ENCODE measurements at regions not wholly inside any gene's neighbourhood (a gene's known extent, or its start where the extent isn't known, plus 50 kb on each side); places are given as distances from the start of the nearest gene placed in this dataset.

DNA sequence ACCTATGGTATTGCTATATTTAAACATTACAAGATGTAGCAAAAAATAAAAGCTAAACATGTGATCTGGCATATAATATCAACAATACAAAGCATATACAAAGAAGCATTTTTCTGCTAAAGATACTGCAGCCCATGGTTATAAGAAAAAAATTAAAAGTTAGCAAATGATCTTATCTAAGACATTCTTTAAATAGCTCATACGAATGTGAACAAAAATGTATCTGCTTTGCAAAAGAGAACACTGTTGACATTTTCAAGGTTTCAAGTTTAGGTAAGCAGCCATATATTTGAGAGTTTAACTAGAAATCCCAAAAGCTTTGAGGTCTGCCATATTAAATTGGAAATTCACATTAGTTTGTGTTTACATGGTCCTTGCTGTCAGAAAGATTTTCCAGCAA is 301.0 kb upstream of the SLC39A10 start:
- DNase-seq (ENCODE audit: low read depth) = peak; percentile 53
- TF ChIP-seq, protein P1, sequence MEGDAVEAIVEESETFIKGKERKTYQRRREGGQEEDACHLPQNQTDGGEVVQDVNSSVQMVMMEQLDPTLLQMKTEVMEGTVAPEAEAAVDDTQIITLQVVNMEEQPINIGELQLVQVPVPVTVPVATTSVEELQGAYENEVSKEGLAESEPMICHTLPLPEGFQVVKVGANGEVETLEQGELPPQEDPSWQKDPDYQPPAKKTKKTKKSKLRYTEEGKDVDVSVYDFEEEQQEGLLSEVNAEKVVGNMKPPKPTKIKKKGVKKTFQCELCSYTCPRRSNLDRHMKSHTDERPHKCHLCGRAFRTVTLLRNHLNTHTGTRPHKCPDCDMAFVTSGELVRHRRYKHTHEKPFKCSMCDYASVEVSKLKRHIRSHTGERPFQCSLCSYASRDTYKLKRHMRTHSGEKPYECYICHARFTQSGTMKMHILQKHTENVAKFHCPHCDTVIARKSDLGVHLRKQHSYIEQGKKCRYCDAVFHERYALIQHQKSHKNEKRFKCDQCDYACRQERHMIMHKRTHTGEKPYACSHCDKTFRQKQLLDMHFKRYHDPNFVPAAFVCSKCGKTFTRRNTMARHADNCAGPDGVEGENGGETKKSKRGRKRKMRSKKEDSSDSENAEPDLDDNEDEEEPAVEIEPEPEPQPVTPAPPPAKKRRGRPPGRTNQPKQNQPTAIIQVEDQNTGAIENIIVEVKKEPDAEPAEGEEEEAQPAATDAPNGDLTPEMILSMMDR (conservative IDR thresholded peaks at IDR 0.05; ENCODE audit: low read depth, low read length) = no peak
- no peak overlapping the region for H3K4me3 ChIP-seq (ENCODE audit: low read depth, low read length)

DNA sequence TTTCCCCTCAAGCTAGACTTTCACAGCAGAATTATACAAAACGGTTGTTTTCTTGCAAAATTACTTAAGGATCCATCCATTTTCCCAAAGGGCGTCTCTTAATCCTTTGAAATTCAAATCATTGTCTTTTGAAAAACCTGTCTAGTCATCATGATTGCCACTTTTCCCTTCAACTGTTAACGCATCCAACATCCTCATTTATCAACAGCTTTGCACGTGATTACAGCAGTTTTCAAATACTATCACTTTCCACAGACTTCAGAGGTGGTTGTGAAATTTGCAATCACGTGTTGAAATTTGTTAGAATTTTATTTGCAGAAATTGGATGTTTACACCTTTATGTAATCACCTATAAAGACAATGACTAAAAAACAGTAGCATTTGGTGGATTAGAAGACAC is 304.4 kb upstream of the SLC39A10 start:
- no peak for DNase-seq (ENCODE audit: low read depth)
- no peak overlapping the region for H3K4me3 ChIP-seq (ENCODE audit: low read depth, low read length)
- TF ChIP-seq, protein P1 (conservative IDR thresholded peaks at IDR 0.05; ENCODE audit: low read depth, low read length) = no peak

DNA sequence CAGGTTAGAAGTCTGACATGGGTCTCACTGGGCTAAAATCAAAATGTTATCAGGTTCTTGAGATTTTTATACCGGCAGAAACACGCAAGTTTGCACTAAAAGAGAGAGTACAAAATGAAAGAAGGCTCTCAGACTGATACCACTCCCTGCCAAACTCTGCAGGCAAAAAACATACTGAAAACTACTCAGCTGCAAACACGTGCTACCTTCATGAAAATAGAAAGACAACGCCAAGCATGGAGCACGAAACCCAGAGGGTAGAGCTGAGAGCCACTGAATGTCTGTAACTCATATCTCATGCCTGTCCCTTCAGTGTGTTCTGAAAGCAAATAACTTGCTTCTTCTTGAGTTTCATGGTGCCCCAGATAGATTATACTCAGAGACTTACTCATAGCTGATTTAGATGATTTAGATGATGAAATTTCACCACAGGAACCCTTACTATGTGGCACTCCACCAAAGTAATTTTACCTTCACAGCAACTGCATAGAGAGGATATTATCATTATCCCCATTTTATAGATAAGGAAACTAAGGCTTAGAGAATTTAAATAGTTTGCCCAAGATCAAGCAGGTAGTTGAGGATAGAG is 313.0 kb upstream of the SLC39A10 start:
- DNase-seq (ENCODE audit: low read depth) = peak; percentile 74
- TF ChIP-seq, protein P1 (conservative IDR thresholded peaks at IDR 0.05; ENCODE audit: low read depth, low read length) = no peak
- no peak overlapping the region for H3K4me3 ChIP-seq (ENCODE audit: low read depth, low read length)

DNA sequence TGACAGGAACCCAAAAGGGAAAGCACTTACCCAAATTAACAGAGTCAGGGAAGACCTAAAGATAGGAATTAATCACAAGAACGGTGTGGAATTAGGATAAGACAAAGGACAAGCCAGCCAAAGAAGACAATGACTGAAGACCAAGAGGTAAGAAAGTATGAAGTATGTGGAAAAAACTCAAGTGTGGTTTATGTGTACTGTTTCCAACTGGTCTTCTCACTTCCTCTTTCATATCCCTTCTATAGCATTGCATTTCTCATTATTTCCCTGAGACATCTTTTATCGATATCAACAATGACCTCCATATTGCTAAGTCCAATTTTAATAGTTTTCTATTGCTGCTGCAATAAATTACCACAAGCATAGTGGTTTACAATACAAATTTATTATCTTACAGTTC is 313.5 kb upstream of the SLC39A10 start:
- no peak for DNase-seq (ENCODE audit: low read depth)
- H3K4me3 ChIP-seq (ENCODE audit: low read depth, low read length) = no peak overlapping the region
- TF ChIP-seq, protein P1 (conservative IDR thresholded peaks at IDR 0.05; ENCODE audit: low read depth, low read length) = no peak

DNA sequence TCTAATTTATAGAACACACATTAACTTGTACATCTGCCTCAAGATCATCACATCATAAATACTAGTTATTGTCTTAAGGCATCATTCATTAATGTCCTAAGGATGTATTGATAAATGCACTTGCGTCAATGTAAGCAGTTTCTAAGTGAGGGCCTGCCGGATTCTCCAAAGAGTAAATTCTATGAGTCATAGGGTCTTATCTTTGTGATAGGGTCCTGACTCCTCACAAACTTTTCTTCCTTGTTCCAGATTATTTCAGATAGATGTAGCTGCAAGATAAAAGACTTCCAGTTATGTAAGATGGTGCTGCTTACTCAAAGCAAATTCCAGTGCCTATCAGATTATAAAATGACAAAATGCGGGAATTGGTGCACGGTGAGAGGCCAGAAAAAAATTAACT is 315.0 kb upstream of the SLC39A10 start:
- DNase-seq (ENCODE audit: low read depth) = no peak
- TF ChIP-seq, protein P1 (conservative IDR thresholded peaks at IDR 0.05; ENCODE audit: low read depth, low read length) = no peak

DNA sequence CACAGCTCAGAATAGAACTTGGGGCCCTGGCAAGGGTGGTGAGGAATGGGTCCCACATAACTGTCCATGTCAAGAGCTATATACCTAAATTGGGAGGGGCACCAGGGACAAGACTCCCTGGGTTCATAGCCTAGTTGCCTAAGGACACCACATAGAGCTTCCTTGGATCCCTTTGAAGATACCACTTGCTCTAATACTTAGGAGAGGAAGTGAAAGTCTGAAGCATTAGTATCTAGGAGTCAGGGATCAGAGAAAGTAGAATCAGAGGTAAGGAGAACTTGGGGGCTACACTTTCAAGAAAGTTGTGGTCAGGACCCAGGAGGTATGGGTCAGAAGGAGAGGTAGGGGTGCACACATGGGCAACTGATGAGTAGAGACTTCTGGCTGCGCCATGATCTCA is 318.2 kb upstream of the SLC39A10 start:
- DNase-seq (ENCODE audit: low read depth) = no peak
- TF ChIP-seq, protein P1 (conservative IDR thresholded peaks at IDR 0.05; ENCODE audit: low read depth, low read length) = no peak
- no peak overlapping the region for H3K4me3 ChIP-seq (ENCODE audit: low read depth, low read length)

More for the DNA sequence above, 315.0 kb upstream of the SLC39A10 start:
- no peak overlapping the region for H3K4me3 ChIP-seq (ENCODE audit: low read depth, low read length)

DNA sequence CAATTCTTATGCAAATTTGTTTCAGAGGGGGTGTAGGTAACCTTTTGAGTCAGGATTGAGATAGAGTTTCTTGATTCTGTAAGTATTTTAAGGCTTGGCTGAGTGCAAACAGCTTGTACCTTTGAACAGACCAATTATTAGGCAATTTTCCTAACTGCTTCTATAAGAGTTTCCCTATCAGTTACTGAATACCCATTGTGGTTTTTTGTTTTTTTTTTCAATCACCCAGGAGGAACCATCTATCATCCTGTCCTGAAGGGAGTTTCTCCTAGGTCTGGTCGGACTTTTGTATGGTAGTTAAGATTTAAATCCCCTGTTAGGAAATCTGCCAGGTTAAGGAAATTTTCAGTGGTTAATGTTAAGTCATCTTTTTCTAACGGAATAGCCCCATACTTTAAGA is 319.4 kb upstream of the SLC39A10 start:
- TF ChIP-seq, protein P1 (conservative IDR thresholded peaks at IDR 0.05; ENCODE audit: low read depth, low read length) = no peak
- no peak overlapping the region for H3K4me3 ChIP-seq (ENCODE audit: low read depth, low read length)
- DNase-seq (ENCODE audit: low read depth) = no peak

All from choroid plexus epithelial cell (primary cell).